ENCODE measurements at regions not wholly inside any gene's neighbourhood (a gene's known extent, or its start where the extent isn't known, plus 50 kb on each side); places are given as distances from the start of the nearest gene placed in this dataset.
"Not testable (repeated sequence)": the region's sequence is repeated elsewhere in the genome, so short reads cannot be mapped to it uniquely, and the experiment has no call there.

DNA sequence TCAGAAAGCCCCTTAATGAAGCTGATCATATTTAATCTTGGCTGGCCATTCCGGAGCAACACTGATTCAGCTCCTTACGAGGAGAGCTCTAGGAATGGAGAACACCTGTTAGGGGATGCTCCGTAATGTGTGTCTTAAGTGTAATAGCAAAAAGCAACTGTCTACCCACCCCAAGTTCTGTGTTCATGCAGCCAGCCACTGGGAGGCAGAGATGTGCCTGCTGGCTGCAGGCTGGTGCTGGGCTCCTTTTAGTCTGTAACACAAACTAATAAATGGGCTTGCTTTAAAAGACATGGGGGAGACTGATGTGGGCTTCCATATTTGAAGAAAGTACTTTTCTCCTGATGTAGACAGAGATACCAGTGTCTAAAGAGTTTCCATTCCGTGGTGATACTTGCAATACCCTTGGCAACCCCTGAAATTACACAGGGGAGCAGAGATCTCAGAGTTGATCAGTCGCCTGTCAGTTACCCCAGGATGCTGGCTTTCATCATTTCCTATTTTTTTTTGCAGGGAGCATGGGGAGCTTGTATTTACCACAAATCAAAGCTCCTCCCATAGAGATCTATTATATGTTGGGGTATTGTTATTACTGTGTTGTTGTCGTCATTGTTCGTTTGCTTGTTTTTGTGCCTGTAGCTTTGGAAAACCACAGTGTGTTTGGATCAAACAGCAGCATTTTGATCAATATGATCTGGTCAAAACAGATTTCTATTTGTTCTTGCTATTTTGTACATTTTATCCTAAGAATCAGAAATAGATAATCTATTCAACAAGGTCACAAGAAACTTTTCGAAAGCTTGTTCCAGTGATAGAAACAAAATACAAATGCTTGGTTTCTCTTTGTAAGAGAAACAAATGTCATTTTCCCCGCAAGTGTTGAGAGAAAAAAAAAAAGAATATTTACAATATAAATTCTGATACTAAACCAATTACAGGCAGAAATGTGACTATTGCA is 65.8 kb downstream of the MTX3 start:
- Histone ChIP-seq H3F3A (ENCODE audit: low read depth) (no peaks in the 10 kb centered on the region), H3K4me3 (no peak overlapping the region), H3K27me3 (no peaks in the 10 kb centered on the region), H4K20me1 (ENCODE audit: low read depth) (no peaks in the 10 kb centered on the region), H3K4me2 (no peak overlapping the region), H3K79me2 (ENCODE audit: low read depth) (no peaks in the 10 kb centered on the region), H3K9me3 (ENCODE audit: low read depth) (no peaks in the 10 kb centered on the region), H3K4me1 (peaks cover 11% of the 10 kb centered on the region), H3K27ac (no peak overlapping the region), H3K36me3 (no peaks in the 10 kb centered on the region), H3K9ac (no peak overlapping the region), H2AFZ (replicated peaks) (peak overlapping the region; percentile 86)
- peak; percentile 65 for DNase-seq (ENCODE audit: low spot score)
- H3K4me1 Mint-ChIP-seq: no peaks in the 10 kb centered on the region
- TF ChIP-seq EZH2 (IDR thresholded peaks at IDR 0.05) (no peak), EZH2phosphoT487 (IDR thresholded peaks at IDR 0.05) (no peak)
- TF ChIP-seq, protein P1, sequence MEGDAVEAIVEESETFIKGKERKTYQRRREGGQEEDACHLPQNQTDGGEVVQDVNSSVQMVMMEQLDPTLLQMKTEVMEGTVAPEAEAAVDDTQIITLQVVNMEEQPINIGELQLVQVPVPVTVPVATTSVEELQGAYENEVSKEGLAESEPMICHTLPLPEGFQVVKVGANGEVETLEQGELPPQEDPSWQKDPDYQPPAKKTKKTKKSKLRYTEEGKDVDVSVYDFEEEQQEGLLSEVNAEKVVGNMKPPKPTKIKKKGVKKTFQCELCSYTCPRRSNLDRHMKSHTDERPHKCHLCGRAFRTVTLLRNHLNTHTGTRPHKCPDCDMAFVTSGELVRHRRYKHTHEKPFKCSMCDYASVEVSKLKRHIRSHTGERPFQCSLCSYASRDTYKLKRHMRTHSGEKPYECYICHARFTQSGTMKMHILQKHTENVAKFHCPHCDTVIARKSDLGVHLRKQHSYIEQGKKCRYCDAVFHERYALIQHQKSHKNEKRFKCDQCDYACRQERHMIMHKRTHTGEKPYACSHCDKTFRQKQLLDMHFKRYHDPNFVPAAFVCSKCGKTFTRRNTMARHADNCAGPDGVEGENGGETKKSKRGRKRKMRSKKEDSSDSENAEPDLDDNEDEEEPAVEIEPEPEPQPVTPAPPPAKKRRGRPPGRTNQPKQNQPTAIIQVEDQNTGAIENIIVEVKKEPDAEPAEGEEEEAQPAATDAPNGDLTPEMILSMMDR (IDR thresholded peaks at IDR 0.05): peak; percentile 62
- peaks cover 7% of the 10 kb centered on the region for H3K27me3 Mint-ChIP-seq (ENCODE audit: insufficient read depth, low read depth)
- H3K36me3 Mint-ChIP-seq: no peaks in the 10 kb centered on the region
- H3K27ac Mint-ChIP-seq: no peak overlapping the region
- no peaks in the 10 kb centered on the region for H3K9me3 Mint-ChIP-seq
- H3K4me3 Mint-ChIP-seq: no peak overlapping the region

DNA sequence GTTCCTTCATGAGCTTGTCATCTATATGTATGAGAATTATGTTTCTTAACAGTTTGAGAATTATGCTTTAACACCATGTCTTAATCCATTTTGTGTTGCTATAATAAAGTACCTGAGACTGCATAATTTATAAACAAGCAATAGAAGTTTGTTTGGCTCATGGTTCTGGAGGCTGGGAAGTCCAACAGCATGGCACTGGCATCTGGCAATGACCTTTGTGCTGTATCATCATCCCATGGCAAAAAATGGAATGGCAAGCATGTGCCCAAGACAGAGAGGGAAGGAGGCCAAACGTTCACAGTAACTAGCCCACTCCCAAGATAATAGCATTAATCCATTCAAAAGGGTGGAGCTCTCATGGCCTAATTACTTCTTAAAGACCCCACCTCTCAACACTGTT is 67.6 kb downstream of the MTX3 start:
- H2AFZ ChIP-seq (replicated peaks): no peak overlapping the region
- no peaks in the 10 kb centered on the region for H3K36me3 Mint-ChIP-seq
- no peak overlapping the region for H3K4me2 ChIP-seq
- peaks cover 7% of the 10 kb centered on the region for H3K27me3 Mint-ChIP-seq (ENCODE audit: insufficient read depth, low read depth)
- DNase-seq (ENCODE audit: low spot score): no peak
- no peaks in the 10 kb centered on the region for H3K27me3 ChIP-seq
- no peaks in the 10 kb centered on the region for H3K79me2 ChIP-seq (ENCODE audit: low read depth)
- TF ChIP-seq EZH2 (IDR thresholded peaks at IDR 0.05) (no peak), EZH2phosphoT487 (IDR thresholded peaks at IDR 0.05) (no peak)
- TF ChIP-seq, protein P1 (IDR thresholded peaks at IDR 0.05): no peak
- no peaks in the 10 kb centered on the region for H3K9me3 ChIP-seq (ENCODE audit: low read depth)
- H3K27ac Mint-ChIP-seq: no peak overlapping the region
- H3K4me3 Mint-ChIP-seq: no peak overlapping the region
- no peaks in the 10 kb centered on the region for H4K20me1 ChIP-seq (ENCODE audit: low read depth)
- H3K9ac ChIP-seq: no peak overlapping the region
- H3K9me3 Mint-ChIP-seq: peaks cover 7% of the 10 kb centered on the region
- H3F3A ChIP-seq (ENCODE audit: low read depth): no peaks in the 10 kb centered on the region
- H3K4me3 ChIP-seq: no peak overlapping the region
- H3K4me1 Mint-ChIP-seq: no peaks in the 10 kb centered on the region
- no peak overlapping the region for H3K27ac ChIP-seq
- peaks cover 11% of the 10 kb centered on the region for H3K4me1 ChIP-seq
- H3K36me3 ChIP-seq: no peaks in the 10 kb centered on the region

DNA sequence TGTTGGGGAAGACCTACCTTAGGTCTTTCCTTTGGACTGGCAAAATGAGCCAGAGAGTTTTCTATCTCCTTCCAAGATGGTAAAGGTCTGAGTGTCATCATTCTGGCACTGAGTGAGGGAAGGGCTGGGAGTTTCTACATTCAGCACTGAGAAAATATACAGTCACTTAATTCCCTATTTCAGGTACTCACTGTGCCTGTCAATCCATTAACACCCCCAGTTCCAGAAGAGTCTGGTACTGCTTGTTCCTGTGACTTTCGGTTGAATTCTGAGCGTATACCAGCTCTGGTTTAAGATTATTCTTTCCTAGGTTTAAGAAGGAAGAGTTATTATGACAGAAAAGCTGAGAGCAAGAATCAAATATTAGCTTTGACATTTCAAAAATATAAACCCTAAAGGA is 68.4 kb downstream of the MTX3 start:
- Histone ChIP-seq H3K9ac (no peak overlapping the region), H3F3A (ENCODE audit: low read depth) (no peaks in the 10 kb centered on the region), H3K4me2 (no peak overlapping the region), H3K27ac (no peak overlapping the region), H2AFZ (replicated peaks) (no peak overlapping the region), H3K36me3 (no peaks in the 10 kb centered on the region), H3K79me2 (ENCODE audit: low read depth) (no peaks in the 10 kb centered on the region), H3K4me3 (no peak overlapping the region), H3K4me1 (peaks cover 11% of the 10 kb centered on the region), H3K9me3 (ENCODE audit: low read depth) (no peaks in the 10 kb centered on the region), H4K20me1 (ENCODE audit: low read depth) (no peaks in the 10 kb centered on the region), H3K27me3 (no peaks in the 10 kb centered on the region)
- TF ChIP-seq, protein P1 (IDR thresholded peaks at IDR 0.05): no peak
- TF ChIP-seq EZH2 (IDR thresholded peaks at IDR 0.05): no peak
- no peak for TF ChIP-seq EZH2phosphoT487 (IDR thresholded peaks at IDR 0.05)
- DNase-seq (ENCODE audit: low spot score): no peak
- Mint-ChIP-seq H3K4me1 (no peaks in the 10 kb centered on the region), H3K27me3 (ENCODE audit: insufficient read depth, low read depth) (peaks cover 7% of the 10 kb centered on the region), H3K9me3 (peaks cover 12% of the 10 kb centered on the region), H3K36me3 (peaks cover under 1% of the 10 kb centered on the region), H3K4me3 (no peak overlapping the region), H3K27ac (no peak overlapping the region)

DNA sequence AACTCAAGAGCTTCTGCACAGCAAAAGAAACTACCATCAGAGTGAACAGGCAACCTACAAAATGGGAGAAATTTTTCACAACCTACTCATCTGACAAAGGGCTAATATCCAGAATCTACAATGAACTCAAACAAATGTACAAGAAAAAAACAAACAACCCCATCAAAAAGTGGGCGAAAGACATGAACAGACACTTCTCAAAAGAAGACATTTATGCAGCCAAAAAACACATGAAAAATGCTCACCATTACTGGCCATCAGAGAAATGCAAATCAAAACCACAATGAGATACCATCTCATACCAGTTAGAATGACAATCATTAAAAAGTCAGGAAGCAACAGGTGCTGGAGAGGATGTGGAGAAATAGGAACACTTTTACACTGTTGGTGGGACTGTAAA is 83.6 kb downstream of the MTX3 start:
- H3K27me3 ChIP-seq; H3F3A ChIP-seq (ENCODE audit: low read depth); H3K79me2 ChIP-seq (ENCODE audit: low read depth); H3K4me1 Mint-ChIP-seq; H3K4me3 ChIP-seq; H3K27ac Mint-ChIP-seq; H3K36me3 Mint-ChIP-seq; H3K27ac ChIP-seq; H3K9me3 Mint-ChIP-seq; DNase-seq (ENCODE audit: low spot score); H3K4me3 Mint-ChIP-seq; H3K4me2 ChIP-seq; H3K4me1 ChIP-seq; H2AFZ ChIP-seq (replicated peaks); H3K9me3 ChIP-seq (ENCODE audit: low read depth); H3K9ac ChIP-seq; H4K20me1 ChIP-seq (ENCODE audit: low read depth); H3K27me3 Mint-ChIP-seq (ENCODE audit: insufficient read depth, low read depth); H3K36me3 ChIP-seq: not testable (repeated sequence)

DNA sequence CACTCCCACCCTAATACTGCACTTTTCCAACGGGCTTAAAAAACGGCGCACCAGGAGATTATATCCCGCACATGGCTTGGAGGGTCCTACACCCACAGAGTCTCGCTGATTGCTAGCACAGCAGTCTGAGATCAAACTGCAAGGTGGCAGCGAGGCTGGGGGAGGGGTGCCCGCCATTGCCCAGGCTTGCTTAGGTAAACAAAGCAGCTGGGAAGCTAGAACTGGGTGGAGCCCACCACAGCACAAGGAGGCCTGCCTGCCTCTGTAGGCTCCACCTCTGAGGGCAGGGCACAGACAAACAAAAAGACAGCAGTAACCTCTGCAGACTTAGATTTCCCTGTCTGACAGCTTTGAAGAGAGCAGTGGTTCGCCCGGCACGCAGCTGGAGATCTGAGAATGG is 88.5 kb downstream of the MTX3 start:
- H3K27ac Mint-ChIP-seq; H2AFZ ChIP-seq (replicated peaks); H3K4me1 ChIP-seq; H3K27me3 Mint-ChIP-seq (ENCODE audit: insufficient read depth, low read depth); DNase-seq (ENCODE audit: low spot score); H3K36me3 ChIP-seq; H3F3A ChIP-seq (ENCODE audit: low read depth); H3K27ac ChIP-seq; H3K79me2 ChIP-seq (ENCODE audit: low read depth); H3K4me3 ChIP-seq; H3K36me3 Mint-ChIP-seq; H3K4me1 Mint-ChIP-seq; H3K9me3 ChIP-seq (ENCODE audit: low read depth); H3K4me3 Mint-ChIP-seq; H4K20me1 ChIP-seq (ENCODE audit: low read depth); H3K9ac ChIP-seq; H3K27me3 ChIP-seq; H3K4me2 ChIP-seq; H3K9me3 Mint-ChIP-seq: not testable (repeated sequence)
